ENCODE measurements at regions not wholly inside any gene's neighbourhood (a gene's known extent, or its start where the extent isn't known, plus 50 kb on each side); places are given as distances from the start of the nearest gene placed in this dataset.

DNA sequence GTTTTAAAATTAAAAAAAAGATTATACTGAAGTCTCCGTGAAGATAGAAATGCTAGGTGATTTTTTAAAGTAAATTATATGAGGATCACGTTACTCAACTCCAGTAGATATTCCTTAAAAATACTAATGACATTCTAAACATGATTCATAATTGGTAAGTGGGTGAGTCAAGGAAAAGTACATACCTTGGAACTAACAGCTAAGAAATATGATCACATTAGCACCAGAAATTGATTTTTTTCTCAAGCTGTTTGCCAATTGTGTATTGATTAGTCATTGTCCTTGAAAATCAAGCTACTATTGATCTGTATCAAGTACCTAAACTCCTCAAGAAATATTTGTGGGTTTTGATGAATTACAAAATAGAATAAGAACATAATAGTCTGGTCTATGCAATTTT, 362.6 kb upstream of the PPP1R2C start:
- Mint-ChIP-seq H3K27ac (no peak overlapping the region), H3K36me3 (ENCODE audit: low read depth) (no peaks in the 10 kb centered on the region), H3K4me3 (no peak overlapping the region), H3K9me3 (peaks cover 5% of the 10 kb centered on the region), H3K27me3 (no peaks in the 10 kb centered on the region), H3K4me1 (no peaks in the 10 kb centered on the region)
- DNase-seq, result no peak
- intact Hi-C loops (cut with micrococcal nuclease), result no loop called here

DNA sequence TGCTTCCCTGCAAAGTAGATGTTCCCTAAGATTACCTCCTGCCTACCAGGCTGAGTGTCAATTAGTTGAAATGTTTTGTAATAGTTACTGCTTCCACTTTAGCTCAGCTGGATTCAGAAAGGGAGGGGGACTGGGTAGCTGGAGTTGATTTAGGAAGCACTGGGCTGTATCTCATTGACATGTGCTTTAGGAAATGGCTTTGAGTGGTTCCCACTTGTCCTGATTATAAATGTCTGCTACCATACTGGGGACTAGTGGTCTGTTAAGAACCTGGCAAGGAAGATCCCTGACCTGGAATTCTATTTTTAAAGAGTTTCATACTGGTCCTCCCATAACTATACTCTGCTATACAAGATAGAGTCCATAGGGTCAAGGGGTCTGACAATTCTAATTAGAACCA, 363.9 kb upstream of the PPP1R2C start:
- H3K4me1 Mint-ChIP-seq, result no peaks in the 10 kb centered on the region
- H3K36me3 Mint-ChIP-seq (ENCODE audit: low read depth), result no peaks in the 10 kb centered on the region
- no peaks in the 10 kb centered on the region for H3K9me3 Mint-ChIP-seq
- no peak for DNase-seq
- H3K27me3 Mint-ChIP-seq, result no peaks in the 10 kb centered on the region
- intact Hi-C loops (cut with micrococcal nuclease), result no loop called here
- no peak overlapping the region for H3K27ac Mint-ChIP-seq
- H3K4me3 Mint-ChIP-seq, result no peak overlapping the region

DNA sequence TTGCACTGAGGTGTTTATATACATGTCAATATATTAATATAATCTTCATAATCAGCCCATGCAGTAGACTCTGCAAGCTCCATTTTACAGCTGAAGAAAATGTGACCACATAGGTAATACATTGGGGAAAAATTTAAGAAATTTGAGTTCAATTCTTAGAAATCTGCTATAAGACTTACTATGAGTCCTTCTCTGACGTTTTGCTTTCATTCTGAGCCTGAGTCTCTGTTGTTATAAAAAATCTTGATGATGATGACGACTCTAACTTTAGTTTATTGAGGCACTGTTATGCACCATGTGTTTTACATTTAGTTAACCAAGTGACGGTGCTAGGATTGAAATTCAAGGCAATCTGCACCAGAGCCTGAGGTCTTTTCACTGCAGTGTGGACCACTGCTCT, 370.3 kb upstream of the PPP1R2C start:
- H3K27me3 Mint-ChIP-seq, result no peaks in the 10 kb centered on the region
- no peak overlapping the region for H3K4me3 Mint-ChIP-seq
- no peak overlapping the region for H3K27ac Mint-ChIP-seq
- no peaks in the 10 kb centered on the region for H3K4me1 Mint-ChIP-seq
- no peaks in the 10 kb centered on the region for H3K9me3 Mint-ChIP-seq
- no peaks in the 10 kb centered on the region for H3K36me3 Mint-ChIP-seq (ENCODE audit: low read depth)
- no peak for DNase-seq
- intact Hi-C loops (cut with micrococcal nuclease), result no loop called here

DNA sequence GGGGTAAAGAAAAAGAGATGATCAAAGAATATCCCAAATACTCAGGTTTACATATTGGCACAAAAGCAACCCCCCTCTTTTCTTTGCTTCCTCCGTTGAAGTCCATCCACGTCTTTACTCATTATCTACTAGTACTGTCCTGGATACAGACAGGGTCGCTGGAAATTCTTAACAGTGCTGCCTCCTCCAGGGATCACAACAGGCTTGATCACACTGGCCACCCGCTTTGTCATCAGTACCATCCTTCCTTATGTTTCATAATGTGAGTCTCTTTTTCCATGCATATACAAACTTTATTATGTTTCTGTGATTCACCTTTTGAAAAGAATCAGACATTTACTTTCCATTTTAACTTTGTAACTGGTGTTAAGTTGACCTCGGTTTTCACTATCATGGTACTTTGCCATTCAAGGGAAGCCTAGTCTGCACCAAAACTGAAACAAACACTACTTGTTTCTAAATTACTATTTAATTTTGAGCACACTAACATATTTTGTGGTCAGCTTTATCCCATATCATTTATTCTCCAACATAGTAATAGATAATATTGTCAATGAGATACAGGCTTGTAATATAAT, 387.5 kb upstream of the PPP1R2C start:
- intact Hi-C loops (cut with micrococcal nuclease), result no loop called here
- Mint-ChIP-seq H3K27me3 (no peaks in the 10 kb centered on the region), H3K9me3 (peaks cover 7% of the 10 kb centered on the region), H3K36me3 (ENCODE audit: low read depth) (no peaks in the 10 kb centered on the region), H3K27ac (peak overlapping the region; percentile 76), H3K4me3 (no peak overlapping the region), H3K4me1 (peaks cover 5% of the 10 kb centered on the region)
- no peak for DNase-seq

DNA sequence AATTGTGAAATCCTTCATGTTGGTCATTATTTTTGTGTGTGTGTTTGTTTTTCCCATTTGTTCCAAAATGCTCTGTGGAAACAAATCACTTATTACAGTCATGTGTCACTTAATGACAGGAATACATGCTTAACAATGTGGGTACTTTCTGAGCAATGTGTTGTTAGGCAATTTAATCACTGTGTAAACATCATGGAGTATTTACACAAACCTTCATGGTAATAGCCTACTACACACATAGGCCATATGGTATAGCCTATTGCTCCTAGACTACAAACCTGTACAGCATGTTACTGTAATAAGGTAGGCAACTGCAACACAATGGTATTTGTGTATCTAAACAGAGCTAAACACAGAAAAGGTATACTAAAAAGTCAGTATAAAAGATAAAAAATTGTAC, 388.9 kb upstream of the PPP1R2C start:
- peaks cover 7% of the 10 kb centered on the region for H3K9me3 Mint-ChIP-seq
- no peak overlapping the region for H3K4me3 Mint-ChIP-seq
- H3K27me3 Mint-ChIP-seq, result no peaks in the 10 kb centered on the region
- intact Hi-C loops (cut with micrococcal nuclease), result no loop called here
- no peak overlapping the region for H3K27ac Mint-ChIP-seq
- peaks cover 5% of the 10 kb centered on the region for H3K4me1 Mint-ChIP-seq
- no peak for DNase-seq
- no peaks in the 10 kb centered on the region for H3K36me3 Mint-ChIP-seq (ENCODE audit: low read depth)

DNA sequence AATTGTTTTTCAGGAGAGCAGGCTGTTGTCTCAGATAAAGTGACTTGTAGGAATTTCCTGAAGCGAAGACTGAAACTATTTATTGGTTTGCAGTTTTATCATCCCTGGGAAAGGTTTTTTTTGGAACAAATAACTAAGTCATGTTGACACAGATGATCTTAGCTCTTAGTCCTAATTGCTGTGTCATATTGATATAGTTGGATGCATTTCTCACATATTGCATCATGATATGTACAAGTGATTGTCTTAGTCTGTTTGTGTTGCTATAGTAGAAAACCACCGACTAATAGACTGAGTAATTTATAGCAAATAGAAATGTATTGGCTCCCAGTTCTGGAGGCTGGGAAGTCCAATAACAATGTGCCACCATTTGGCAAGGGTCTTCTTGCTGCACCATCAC, 397.5 kb upstream of the PPP1R2C start:
- Mint-ChIP-seq H3K27me3 (no peaks in the 10 kb centered on the region), H3K4me3 (no peak overlapping the region)

DNA sequence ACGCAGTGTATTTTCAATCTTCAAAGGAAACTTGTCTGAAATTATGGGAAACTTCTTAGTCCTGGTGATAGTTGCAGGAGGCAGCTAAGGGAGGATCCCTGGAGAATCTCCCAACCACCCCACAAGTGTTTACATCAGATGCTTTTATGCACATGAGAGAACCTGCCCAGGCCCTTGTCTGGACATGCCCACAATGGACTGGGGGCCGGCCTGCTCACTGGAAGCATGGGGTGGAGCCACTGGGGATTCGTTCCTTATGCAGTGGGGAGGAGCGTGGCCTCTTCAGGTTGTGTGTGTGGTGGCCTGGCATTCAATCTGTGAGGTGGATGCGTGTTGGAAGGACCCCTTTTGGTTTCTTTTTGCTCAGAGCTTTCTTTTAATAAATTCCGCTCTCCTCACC, 398.7 kb upstream of the PPP1R2C start:
- no peaks in the 10 kb centered on the region for H3K36me3 Mint-ChIP-seq (ENCODE audit: low read depth)
- intact Hi-C loops (cut with micrococcal nuclease), result no loop called here
- no peak overlapping the region for H3K4me3 Mint-ChIP-seq
- peaks cover 3% of the 10 kb centered on the region for H3K9me3 Mint-ChIP-seq
- no peak overlapping the region for H3K27ac Mint-ChIP-seq
- H3K4me1 Mint-ChIP-seq, result no peaks in the 10 kb centered on the region
- no peaks in the 10 kb centered on the region for H3K27me3 Mint-ChIP-seq
- no peak for DNase-seq

More for the DNA sequence above, 397.5 kb upstream of the PPP1R2C start:
- peaks cover 3% of the 10 kb centered on the region for H3K9me3 Mint-ChIP-seq
- H3K4me1 Mint-ChIP-seq, result no peaks in the 10 kb centered on the region
- no peak overlapping the region for H3K27ac Mint-ChIP-seq
- no peak for DNase-seq
- no peaks in the 10 kb centered on the region for H3K36me3 Mint-ChIP-seq (ENCODE audit: low read depth)
- intact Hi-C loops (cut with micrococcal nuclease), result no loop called here

DNA sequence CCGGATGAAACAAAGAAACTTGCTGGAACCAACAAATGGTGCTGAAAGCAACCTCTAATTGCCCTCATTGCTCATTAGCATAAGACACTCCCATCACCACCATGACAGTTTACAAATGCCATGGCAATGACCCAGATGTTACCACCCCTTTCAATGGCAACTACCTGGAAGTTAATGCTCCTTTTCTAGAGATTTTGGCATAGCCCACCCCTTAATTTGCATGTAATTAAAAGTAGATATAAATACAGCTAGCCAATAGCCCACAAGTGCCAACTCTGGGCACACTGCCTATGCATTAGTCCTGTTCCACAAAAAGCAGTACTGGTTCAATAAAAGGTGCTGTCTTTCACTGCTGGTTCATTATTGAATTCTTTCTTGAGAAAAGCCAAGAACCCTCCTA, 410.3 kb upstream of the PPP1R2C start:
- no peaks in the 10 kb centered on the region for H3K27me3 Mint-ChIP-seq
- no peaks in the 10 kb centered on the region for H3K36me3 Mint-ChIP-seq (ENCODE audit: low read depth)
- no peak overlapping the region for H3K4me3 Mint-ChIP-seq
- H3K27ac Mint-ChIP-seq, result no peak overlapping the region
- DNase-seq, result no peak
- H3K9me3 Mint-ChIP-seq, result peaks cover 3% of the 10 kb centered on the region
- no peaks in the 10 kb centered on the region for H3K4me1 Mint-ChIP-seq
- intact Hi-C loops (cut with micrococcal nuclease), result no loop called here

DNA sequence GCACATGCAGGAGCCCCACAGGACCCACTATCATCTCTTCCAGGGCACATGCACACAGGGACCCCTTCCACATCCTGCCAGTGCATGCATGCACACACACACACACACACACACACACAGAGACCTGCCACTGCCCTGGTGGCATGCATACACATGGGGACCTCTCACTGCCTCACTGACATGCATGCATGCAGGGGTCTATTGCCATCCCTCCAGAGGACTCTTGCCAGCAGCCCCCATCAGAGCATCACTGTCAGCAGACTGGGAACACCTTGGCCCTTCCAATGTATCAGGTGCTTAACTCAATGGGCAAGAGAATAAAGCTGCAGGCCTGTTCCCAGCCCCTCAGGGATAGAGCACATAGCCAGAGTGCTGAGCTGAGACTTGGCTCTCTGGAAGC, 433.6 kb upstream of the PPP1R2C start:
- intact Hi-C loops (cut with micrococcal nuclease), result no loop called here
- H3K4me1 Mint-ChIP-seq, result no peaks in the 10 kb centered on the region
- no peaks in the 10 kb centered on the region for H3K36me3 Mint-ChIP-seq (ENCODE audit: low read depth)
- no peak overlapping the region for H3K27ac Mint-ChIP-seq
- DNase-seq, result no peak
- H3K9me3 Mint-ChIP-seq, result peaks cover 16% of the 10 kb centered on the region
- H3K4me3 Mint-ChIP-seq, result no peak overlapping the region
- H3K27me3 Mint-ChIP-seq, result no peaks in the 10 kb centered on the region

GRCh38 chrX:43218198-43218597, 437.9 kb upstream of the MAOA start:
- DNase-seq, result no peak
- Mint-ChIP-seq H3K4me3 (no peak overlapping the region), H3K27me3 (no peaks in the 10 kb centered on the region), H3K27ac (no peak overlapping the region), H3K9me3 (peaks cover 2% of the 10 kb centered on the region), H3K4me1 (no peaks in the 10 kb centered on the region), H3K36me3 (ENCODE audit: low read depth) (no peaks in the 10 kb centered on the region)
- intact Hi-C loops (cut with micrococcal nuclease), result no loop called here

- Mint-ChIP-seq H3K9me3 (no peaks in the 10 kb centered on the region), H3K27ac (no peak overlapping the region), H3K27me3 (no peaks in the 10 kb centered on the region), H3K4me3 (no peak overlapping the region), H3K36me3 (ENCODE audit: low read depth) (no peaks in the 10 kb centered on the region), H3K4me1 (no peaks in the 10 kb centered on the region)
- DNase-seq, result no peak
- intact Hi-C loops (cut with micrococcal nuclease), result no loop called here
Observed at GRCh38 chrX:43224496-43224895, 431.6 kb upstream of the MAOA start.

GRCh38 chrX:43225626-43226328, 430.3 kb upstream of the MAOA start:
- no peaks in the 10 kb centered on the region for H3K4me1 Mint-ChIP-seq
- intact Hi-C loops (cut with micrococcal nuclease), result no loop called here
- no peaks in the 10 kb centered on the region for H3K36me3 Mint-ChIP-seq (ENCODE audit: low read depth)
- no peak for DNase-seq
- H3K27ac Mint-ChIP-seq, result no peak overlapping the region
- no peaks in the 10 kb centered on the region for H3K27me3 Mint-ChIP-seq
- H3K4me3 Mint-ChIP-seq, result no peak overlapping the region
- no peaks in the 10 kb centered on the region for H3K9me3 Mint-ChIP-seq

DNA sequence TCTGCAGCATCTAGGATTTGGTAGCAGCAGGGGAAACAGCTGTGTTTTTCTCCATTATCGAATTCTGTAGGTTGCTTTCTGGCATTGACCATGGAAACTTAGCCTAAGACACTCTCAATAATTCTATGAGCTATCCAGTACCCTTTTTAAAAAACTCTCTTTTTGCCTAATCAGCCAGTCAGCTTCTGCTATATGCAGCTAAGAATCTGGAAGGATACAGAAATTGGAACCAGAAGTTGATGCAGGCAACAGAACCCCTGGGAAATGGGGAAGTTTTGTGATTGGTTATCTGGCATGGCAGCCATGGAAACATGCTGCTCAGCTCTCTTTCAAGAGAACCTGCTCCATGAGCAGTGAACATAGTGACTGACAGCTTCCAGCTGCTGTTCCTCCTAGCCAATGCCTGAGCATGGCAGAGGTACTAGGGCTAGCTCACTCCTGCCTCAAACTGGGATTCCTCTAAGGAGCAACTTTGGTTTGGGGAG, 417.6 kb upstream of the MAOA start:
- Mint-ChIP-seq H3K9me3 (no peaks in the 10 kb centered on the region), H3K27me3 (no peaks in the 10 kb centered on the region), H3K4me3 (no peak overlapping the region), H3K36me3 (ENCODE audit: low read depth) (no peaks in the 10 kb centered on the region), H3K4me1 (no peaks in the 10 kb centered on the region), H3K27ac (no peak overlapping the region)
- no peak for DNase-seq
- intact Hi-C loops (cut with micrococcal nuclease), result no loop called here

GRCh38 chrX:43239356-43239755, 416.7 kb upstream of the MAOA start:
- Mint-ChIP-seq H3K27ac (no peak overlapping the region), H3K36me3 (ENCODE audit: low read depth) (no peaks in the 10 kb centered on the region), H3K9me3 (no peaks in the 10 kb centered on the region), H3K4me1 (no peaks in the 10 kb centered on the region), H3K27me3 (no peaks in the 10 kb centered on the region), H3K4me3 (no peak overlapping the region)
- intact Hi-C loops (cut with micrococcal nuclease), result no loop called here
- DNase-seq, result no peak

GRCh38 chrX:43255596-43255995, 400.5 kb upstream of the MAOA start:
- H3K27ac Mint-ChIP-seq, result no peak overlapping the region
- no peak for DNase-seq
- no peak overlapping the region for H3K4me3 Mint-ChIP-seq
- H3K4me1 Mint-ChIP-seq, result no peaks in the 10 kb centered on the region
- H3K9me3 Mint-ChIP-seq, result peaks cover under 1% of the 10 kb centered on the region
- intact Hi-C loops (cut with micrococcal nuclease), result no loop called here
- no peaks in the 10 kb centered on the region for H3K27me3 Mint-ChIP-seq
- no peaks in the 10 kb centered on the region for H3K36me3 Mint-ChIP-seq (ENCODE audit: low read depth)

All from activated CD4-positive, alpha-beta T cell treated with anti-CD3 and anti-CD28 coated beads, Interleukin-2, amount 10 ng/mL, durations not matched to agents 24 days and 14 days (primary cell).